Heart left ventricle (tissue), 13 donors: ENCODE measurements at regions not wholly inside any gene's neighbourhood (a gene's known extent, or its start where the extent isn't known, plus 50 kb on each side); places are given as distances from the start of the nearest gene placed in this dataset.

ENCODE experiments used
- POLR2A ChIP-seq, 2 donors: fragments of 450-650 bp; IDR thresholded peaks; one replicate each; pipeline ENCODE4 v1.6.1; 2017; ENCODE audit warnings: antibody characterized with exemption in 2 of 2, mild to moderate bottlenecking in 2 of 2, moderate library complexity in 2 of 2
- TF ChIP-seq, protein P1 (sequence below), 12 donors: fragments of 200-600 bp; sonication (generic) in 4 of 12; IDR thresholded peaks; one replicate each; pipeline versions ENCODE4 v1.5.0 to v1.8.0; 2018 to 2022; ENCODE audit warnings: antibody characterized with exemption in 12 of 12, mild to moderate bottlenecking in 5 of 12
- donor health status: ischemic (EF 13 %, LVEDD 7.1; RV severe dilation, severe dysfunction).
- donor health status: DM: no; HTN: yes; CAD: no.
- donor health status: DM: no; HTN: no; CAD: no.
- donor health status: ischemic (EF 25% LVEDD 6.9; RV normal size, moderate dysfunction).
- donor health status: ischemic (EF 25% LVEDD 5.7; RV mildly dilated, moderate dysfunction).
- donor health status: ischemic (EF 35%, LVEDD 5.7; RV mildly dilated, moderate dysfunction).
- donor health status: nonischemic (EF 11% LVEDD 7.7; RV severe dilation, severe dysfunction).
- donor health status: DM: yes; HTN: yes; CAD: no.
- donor health status: PGD.
- donor health status: ischemic (EF 29% LVEDD 5.4; RV normal size, mild dysfunction).
- donor health status: nonischemic (EF 23%, LVEDD 6.1; RV moderate dilation, normal function).

DNA sequence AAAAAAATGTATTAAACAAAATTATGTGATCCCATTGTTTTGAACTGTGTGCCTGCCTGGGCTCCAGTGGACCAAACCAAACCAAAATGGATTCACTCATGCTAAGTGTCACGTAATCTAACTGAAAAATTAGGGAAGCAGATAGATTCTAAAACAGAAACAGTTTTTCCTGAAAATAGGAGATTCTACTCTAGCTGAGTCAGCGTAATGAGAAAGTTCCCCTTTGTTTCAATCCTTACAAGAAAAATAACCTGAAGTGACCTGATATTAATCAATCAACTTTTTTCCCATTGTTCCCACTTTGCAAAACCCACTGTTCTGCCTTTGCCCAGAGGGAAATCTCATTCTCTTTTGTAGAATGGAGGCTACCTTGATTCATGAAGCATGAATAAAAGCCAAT is 682.4 kb upstream of the CDH10 start:
- TF ChIP-seq, protein P1, sequence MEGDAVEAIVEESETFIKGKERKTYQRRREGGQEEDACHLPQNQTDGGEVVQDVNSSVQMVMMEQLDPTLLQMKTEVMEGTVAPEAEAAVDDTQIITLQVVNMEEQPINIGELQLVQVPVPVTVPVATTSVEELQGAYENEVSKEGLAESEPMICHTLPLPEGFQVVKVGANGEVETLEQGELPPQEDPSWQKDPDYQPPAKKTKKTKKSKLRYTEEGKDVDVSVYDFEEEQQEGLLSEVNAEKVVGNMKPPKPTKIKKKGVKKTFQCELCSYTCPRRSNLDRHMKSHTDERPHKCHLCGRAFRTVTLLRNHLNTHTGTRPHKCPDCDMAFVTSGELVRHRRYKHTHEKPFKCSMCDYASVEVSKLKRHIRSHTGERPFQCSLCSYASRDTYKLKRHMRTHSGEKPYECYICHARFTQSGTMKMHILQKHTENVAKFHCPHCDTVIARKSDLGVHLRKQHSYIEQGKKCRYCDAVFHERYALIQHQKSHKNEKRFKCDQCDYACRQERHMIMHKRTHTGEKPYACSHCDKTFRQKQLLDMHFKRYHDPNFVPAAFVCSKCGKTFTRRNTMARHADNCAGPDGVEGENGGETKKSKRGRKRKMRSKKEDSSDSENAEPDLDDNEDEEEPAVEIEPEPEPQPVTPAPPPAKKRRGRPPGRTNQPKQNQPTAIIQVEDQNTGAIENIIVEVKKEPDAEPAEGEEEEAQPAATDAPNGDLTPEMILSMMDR (IDR thresholded peaks at IDR 0.05), result no peak
- TF ChIP-seq POLR2A (IDR thresholded peaks at IDR 0.05), result no peak
